Sigmoid colon (tissue), 4 donors: ENCODE measurements at regions not wholly inside any gene's neighbourhood (a gene's known extent, or its start where the extent isn't known, plus 50 kb on each side); places are given as distances from the start of the nearest gene placed in this dataset.

Source experiments
- CTCF ChIP-seq, 4 experiments: fragments of 450-650 bp in 3 of 4; fragments of 200-600 bp in 1 of 4; IDR thresholded peaks; one replicate each; pipeline ENCODE4 v1.5.1; 2016 to 2019; ENCODE audit warnings: antibody characterized with exemption in 4 of 4, mild to moderate bottlenecking in 3 of 4, moderate library complexity in 2 of 4
- EP300 ChIP-seq, 4 donors: sonication (generic); formaldehyde crosslinking; IDR thresholded peaks; one replicate each; pipeline ENCODE4 v1.6.1; 2017; ENCODE audit warnings: antibody characterized with exemption in 4 of 4
- POLR2A ChIP-seq, 2 donors: fragments of 450-650 bp; IDR thresholded peaks; one replicate each; pipeline ENCODE4 v1.6.1; 2016; ENCODE audit warnings: antibody characterized with exemption in 2 of 2, mild to moderate bottlenecking in 2 of 2, moderate library complexity in 2 of 2
- POLR2AphosphoS5 ChIP-seq, 4 donors: sonication (generic); formaldehyde crosslinking; IDR thresholded peaks; one replicate each; pipeline ENCODE4 v1.6.1; 2017; ENCODE audit warnings: antibody characterized with exemption in 4 of 4

GRCh38 chr3:28856796-28857195 is 424.1 kb upstream of the RBMS3 start:
- TF ChIP-seq CTCF (IDR thresholded peaks at IDR 0.05) (no peak), POLR2A (IDR thresholded peaks at IDR 0.05) (no peak), POLR2AphosphoS5 (IDR thresholded peaks at IDR 0.05) (no peak), EP300 (IDR thresholded peaks at IDR 0.05) (no peak)
